ENCODE measurements at regions not wholly inside any gene's neighbourhood (a gene's known extent, or its start where the extent isn't known, plus 50 kb on each side); places are given as distances from the start of the nearest gene placed in this dataset.

GRCh38 chr21:24375201-24375600 is 1232.1 kb downstream of the MRPL39 start:
- Histone ChIP-seq H3K79me2 (ENCODE audit: control insufficient read depth, insufficient read depth, low read length) (no peaks in the 10 kb centered on the region), H3K9me3 (ENCODE audit: control insufficient read depth, low read depth, low read length) (no peaks in the 10 kb centered on the region), H2AFZ (ENCODE audit: control insufficient read depth, low read length) (no peak overlapping the region), H3K4me2 (ENCODE audit: control insufficient read depth, extremely low read depth, insufficient read depth, low read depth, low read length) (no peak overlapping the region), H3K9me1 (ENCODE audit: control insufficient read depth, extremely low read depth, insufficient read depth, low read length) (no peaks in the 10 kb centered on the region), H3K4me3 (ENCODE audit: control insufficient read depth in 2 of 3, extremely low read depth in 1 of 3, insufficient read depth in 2 of 3, low read depth in 1 of 3, low read length in 3 of 3) (no peak overlapping the region), H3K27me3 (ENCODE audit: control insufficient read depth, extremely low read depth, insufficient read depth, low read length) (no peaks in the 10 kb centered on the region), H3K4me1 (ENCODE audit: control insufficient read depth, extremely low read depth, insufficient read depth, low read length) (no peaks in the 10 kb centered on the region), H3K36me3 (ENCODE audit: control insufficient read depth in 2 of 2, extremely low read depth in 1 of 2, insufficient read depth in 2 of 2, low read length in 2 of 2) (no peaks in the 10 kb centered on the region), H3K9ac (ENCODE audit: control insufficient read depth, extremely low read depth, insufficient read depth, low read length) (no peak overlapping the region), H4K20me1 (ENCODE audit: control insufficient read depth, extremely low read depth, insufficient read depth, low read length) (no peaks in the 10 kb centered on the region), H3K27ac (ENCODE audit: control insufficient read depth, insufficient read depth, low read length) (no peak overlapping the region)
- no peak for DNase-seq (ENCODE audit: low read depth, low spot score)
- FAIRE-seq: no peak
- dilution Hi-C loops (cut with MboI; ENCODE audit: extremely low pct_ligation_motif_present, low sequenced_read_pairs): no loop called here
- TF ChIP-seq EZH2 (IDR thresholded peaks at IDR 0.05; ENCODE audit: low read length) (no peak), CTCF (optimal IDR thresholded peaks at IDR 0.05 in 1 of 3, IDR thresholded peaks at IDR 0.05 in 1 of 3, conservative IDR thresholded peaks at IDR 0.05 in 1 of 3; ENCODE audit: extremely low read depth in 1 of 3, insufficient read depth in 2 of 3, low read length in 3 of 3) (no peak)

- H3K9me3 ChIP-seq (ENCODE audit: control insufficient read depth, low read depth, low read length): no peaks in the 10 kb centered on the region
These were observed 1234.8 kb downstream of the MRPL39 start for GRCh38 chr21:24372506-24372905.

More at GRCh38 chr21:24372506-24372905, 1234.8 kb downstream of the MRPL39 start:
- H3K27ac ChIP-seq (ENCODE audit: control insufficient read depth, insufficient read depth, low read length): no peak overlapping the region
- no peaks in the 10 kb centered on the region for H3K4me1 ChIP-seq (ENCODE audit: control insufficient read depth, extremely low read depth, insufficient read depth, low read length)
- TF ChIP-seq EZH2 (IDR thresholded peaks at IDR 0.05; ENCODE audit: low read length) (no peak), CTCF (optimal IDR thresholded peaks at IDR 0.05 in 1 of 3, IDR thresholded peaks at IDR 0.05 in 1 of 3, conservative IDR thresholded peaks at IDR 0.05 in 1 of 3; ENCODE audit: extremely low read depth in 1 of 3, insufficient read depth in 2 of 3, low read length in 3 of 3) (no peak)
- no peak overlapping the region for H3K4me3 ChIP-seq (ENCODE audit: control insufficient read depth in 2 of 3, extremely low read depth in 1 of 3, insufficient read depth in 2 of 3, low read depth in 1 of 3, low read length in 3 of 3)
- H3K9me1 ChIP-seq (ENCODE audit: control insufficient read depth, extremely low read depth, insufficient read depth, low read length): no peaks in the 10 kb centered on the region
- no peaks in the 10 kb centered on the region for H3K27me3 ChIP-seq (ENCODE audit: control insufficient read depth, extremely low read depth, insufficient read depth, low read length)
- FAIRE-seq: no peak
- H3K4me2 ChIP-seq (ENCODE audit: control insufficient read depth, extremely low read depth, insufficient read depth, low read depth, low read length): no peak overlapping the region
- H3K9ac ChIP-seq (ENCODE audit: control insufficient read depth, extremely low read depth, insufficient read depth, low read length): no peak overlapping the region
- dilution Hi-C loops (cut with MboI; ENCODE audit: extremely low pct_ligation_motif_present, low sequenced_read_pairs): no loop called here
- no peaks in the 10 kb centered on the region for H3K36me3 ChIP-seq (ENCODE audit: control insufficient read depth in 2 of 2, extremely low read depth in 1 of 2, insufficient read depth in 2 of 2, low read length in 2 of 2)
- no peak overlapping the region for H2AFZ ChIP-seq (ENCODE audit: control insufficient read depth, low read length)
- H4K20me1 ChIP-seq (ENCODE audit: control insufficient read depth, extremely low read depth, insufficient read depth, low read length): no peaks in the 10 kb centered on the region
- no peak for DNase-seq (ENCODE audit: low read depth, low spot score)
- H3K79me2 ChIP-seq (ENCODE audit: control insufficient read depth, insufficient read depth, low read length): no peaks in the 10 kb centered on the region

Measured in keratinocyte (primary cell).